ENCODE measurements at regions not wholly inside any gene's neighbourhood (a gene's known extent, or its start where the extent isn't known, plus 50 kb on each side); places are given as distances from the start of the nearest gene placed in this dataset.

DNA sequence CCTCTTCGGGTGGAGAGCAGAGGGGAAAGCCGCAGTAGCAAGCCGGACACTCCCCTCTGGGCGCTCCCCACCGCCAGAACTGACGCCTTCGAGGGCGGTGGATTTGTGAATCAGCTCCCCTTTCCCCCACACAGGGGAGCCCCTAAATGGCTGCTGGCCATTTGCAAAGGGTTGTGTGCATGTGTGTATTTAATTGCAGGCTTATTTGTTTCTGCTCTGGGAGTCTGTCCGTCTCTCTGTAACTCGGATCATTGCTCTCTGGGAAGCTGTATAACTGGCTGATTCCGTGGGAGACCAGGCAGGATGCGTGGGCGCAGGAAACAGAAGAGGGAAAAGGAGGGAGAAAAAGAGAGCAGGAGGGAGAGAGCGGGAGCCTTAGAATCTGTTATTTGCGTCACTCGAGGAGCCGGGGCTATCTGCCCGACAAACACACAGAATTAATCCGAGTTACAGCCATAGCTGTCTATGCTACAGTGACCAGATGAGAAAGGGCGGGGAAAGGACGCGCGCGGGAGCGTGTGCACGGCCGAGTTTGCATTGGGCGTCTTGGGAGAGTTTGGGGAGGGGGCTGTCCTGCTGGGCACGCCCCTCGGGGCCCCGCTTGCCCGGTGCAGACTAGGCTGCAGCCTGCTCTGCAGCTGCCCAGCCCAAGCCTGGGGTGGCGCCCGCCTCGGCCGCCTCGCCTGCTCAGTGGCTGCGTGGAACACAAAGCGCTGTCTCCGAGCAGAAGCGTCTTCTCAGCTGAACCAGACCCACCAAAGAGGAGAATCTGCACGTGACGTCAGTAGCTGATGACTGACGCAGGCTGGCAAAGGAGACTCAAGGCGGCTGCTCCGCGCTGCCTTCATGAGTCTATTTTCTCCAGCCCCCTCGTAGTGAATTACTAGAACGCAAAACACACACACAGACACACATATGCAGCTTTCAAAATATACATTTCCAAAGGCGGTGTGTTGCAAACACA is 105.3 kb upstream of the HSD17B12 start:
- TF ChIP-seq, protein P1, sequence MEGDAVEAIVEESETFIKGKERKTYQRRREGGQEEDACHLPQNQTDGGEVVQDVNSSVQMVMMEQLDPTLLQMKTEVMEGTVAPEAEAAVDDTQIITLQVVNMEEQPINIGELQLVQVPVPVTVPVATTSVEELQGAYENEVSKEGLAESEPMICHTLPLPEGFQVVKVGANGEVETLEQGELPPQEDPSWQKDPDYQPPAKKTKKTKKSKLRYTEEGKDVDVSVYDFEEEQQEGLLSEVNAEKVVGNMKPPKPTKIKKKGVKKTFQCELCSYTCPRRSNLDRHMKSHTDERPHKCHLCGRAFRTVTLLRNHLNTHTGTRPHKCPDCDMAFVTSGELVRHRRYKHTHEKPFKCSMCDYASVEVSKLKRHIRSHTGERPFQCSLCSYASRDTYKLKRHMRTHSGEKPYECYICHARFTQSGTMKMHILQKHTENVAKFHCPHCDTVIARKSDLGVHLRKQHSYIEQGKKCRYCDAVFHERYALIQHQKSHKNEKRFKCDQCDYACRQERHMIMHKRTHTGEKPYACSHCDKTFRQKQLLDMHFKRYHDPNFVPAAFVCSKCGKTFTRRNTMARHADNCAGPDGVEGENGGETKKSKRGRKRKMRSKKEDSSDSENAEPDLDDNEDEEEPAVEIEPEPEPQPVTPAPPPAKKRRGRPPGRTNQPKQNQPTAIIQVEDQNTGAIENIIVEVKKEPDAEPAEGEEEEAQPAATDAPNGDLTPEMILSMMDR (IDR thresholded peaks at IDR 0.05; ENCODE audit: insufficient read depth, low read length) = no peak
- no peak for TF ChIP-seq POLR2AphosphoS5 (IDR thresholded peaks at IDR 0.05; ENCODE audit: low read depth)
- TF ChIP-seq, protein P2, sequence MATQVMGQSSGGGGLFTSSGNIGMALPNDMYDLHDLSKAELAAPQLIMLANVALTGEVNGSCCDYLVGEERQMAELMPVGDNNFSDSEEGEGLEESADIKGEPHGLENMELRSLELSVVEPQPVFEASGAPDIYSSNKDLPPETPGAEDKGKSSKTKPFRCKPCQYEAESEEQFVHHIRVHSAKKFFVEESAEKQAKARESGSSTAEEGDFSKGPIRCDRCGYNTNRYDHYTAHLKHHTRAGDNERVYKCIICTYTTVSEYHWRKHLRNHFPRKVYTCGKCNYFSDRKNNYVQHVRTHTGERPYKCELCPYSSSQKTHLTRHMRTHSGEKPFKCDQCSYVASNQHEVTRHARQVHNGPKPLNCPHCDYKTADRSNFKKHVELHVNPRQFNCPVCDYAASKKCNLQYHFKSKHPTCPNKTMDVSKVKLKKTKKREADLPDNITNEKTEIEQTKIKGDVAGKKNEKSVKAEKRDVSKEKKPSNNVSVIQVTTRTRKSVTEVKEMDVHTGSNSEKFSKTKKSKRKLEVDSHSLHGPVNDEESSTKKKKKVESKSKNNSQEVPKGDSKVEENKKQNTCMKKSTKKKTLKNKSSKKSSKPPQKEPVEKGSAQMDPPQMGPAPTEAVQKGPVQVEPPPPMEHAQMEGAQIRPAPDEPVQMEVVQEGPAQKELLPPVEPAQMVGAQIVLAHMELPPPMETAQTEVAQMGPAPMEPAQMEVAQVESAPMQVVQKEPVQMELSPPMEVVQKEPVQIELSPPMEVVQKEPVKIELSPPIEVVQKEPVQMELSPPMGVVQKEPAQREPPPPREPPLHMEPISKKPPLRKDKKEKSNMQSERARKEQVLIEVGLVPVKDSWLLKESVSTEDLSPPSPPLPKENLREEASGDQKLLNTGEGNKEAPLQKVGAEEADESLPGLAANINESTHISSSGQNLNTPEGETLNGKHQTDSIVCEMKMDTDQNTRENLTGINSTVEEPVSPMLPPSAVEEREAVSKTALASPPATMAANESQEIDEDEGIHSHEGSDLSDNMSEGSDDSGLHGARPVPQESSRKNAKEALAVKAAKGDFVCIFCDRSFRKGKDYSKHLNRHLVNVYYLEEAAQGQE (IDR thresholded peaks at IDR 0.05; ENCODE audit: insufficient replicate concordance, low read depth) = peak; percentile 14
- TF ChIP-seq SPI1 (IDR thresholded peaks at IDR 0.05; ENCODE audit: borderline replicate concordance, low read depth) = no peak
